ENCODE measurements at regions not wholly inside any gene's neighbourhood (a gene's known extent, or its start where the extent isn't known, plus 50 kb on each side); places are given as distances from the start of the nearest gene placed in this dataset.

GRCh38 chr14:71739273-71739990 is 192.8 kb upstream of the RGS6 start:
- Histone ChIP-seq H3K27ac (no peak overlapping the region), H3K27me3 (replicated peaks; ENCODE audit: insufficient read depth) (no peaks in the 10 kb centered on the region), H3K9me3 (no peaks in the 10 kb centered on the region), H3K4me1 (replicated peaks) (no peaks in the 10 kb centered on the region), H3K4me3 (no peak overlapping the region), H3K36me3 (peaks cover 0 to 2% of the 10 kb centered on the region in 2 donors)
- TF ChIP-seq POLR2AphosphoS5 (IDR thresholded peaks at IDR 0.05), result no peak
- TF ChIP-seq POLR2A (IDR thresholded peaks at IDR 0.05), result no peak
- TF ChIP-seq CTCF (IDR thresholded peaks at IDR 0.05), result no peak
- DNase-seq (ENCODE audit: low spot score), result no peak
- 70% methylated on average over 5 of the region's 5 CpGs for WGBS
- intact Hi-C loops (cut with DNase I), result no loop called here

GRCh38 chr14:71741241-71741640 is 191.0 kb upstream of the RGS6 start:
- Histone ChIP-seq H3K9me3 (no peaks in the 10 kb centered on the region), H3K4me1 (replicated peaks) (no peaks in the 10 kb centered on the region), H3K4me3 (no peak overlapping the region), H3K27ac (no peak overlapping the region), H3K27me3 (replicated peaks; ENCODE audit: insufficient read depth) (no peaks in the 10 kb centered on the region), H3K36me3 (peaks cover 0 to 2% of the 10 kb centered on the region in 2 donors)
- DNase-seq (ENCODE audit: low spot score), result no peak
- TF ChIP-seq POLR2AphosphoS5 (IDR thresholded peaks at IDR 0.05) (no peak), POLR2A (IDR thresholded peaks at IDR 0.05) (no peak), CTCF (IDR thresholded peaks at IDR 0.05) (no peak)
- intact Hi-C loops (cut with DNase I), result no loop called here
- 93% methylated on average over 5 of the region's 5 CpGs for WGBS

GRCh38 chr14:71742485-71742884 is 189.7 kb upstream of the RGS6 start:
- intact Hi-C loops (cut with DNase I), result no loop called here
- no peak for TF ChIP-seq POLR2A (IDR thresholded peaks at IDR 0.05)
- no peak for TF ChIP-seq CTCF (IDR thresholded peaks at IDR 0.05)
- no peak for TF ChIP-seq POLR2AphosphoS5 (IDR thresholded peaks at IDR 0.05)
- no peaks in the 10 kb centered on the region for H3K9me3 ChIP-seq
- no peaks in the 10 kb centered on the region for H3K4me1 ChIP-seq (replicated peaks)
- WGBS, result 74% methylated on average over 6 of the region's 6 CpGs
- peaks cover 0 to 2% of the 10 kb centered on the region in 2 donors for H3K36me3 ChIP-seq
- no peak overlapping the region for H3K27ac ChIP-seq
- H3K4me3 ChIP-seq, result no peak overlapping the region
- H3K27me3 ChIP-seq (replicated peaks; ENCODE audit: insufficient read depth), result no peaks in the 10 kb centered on the region
- no peak for DNase-seq (ENCODE audit: low spot score)

GRCh38 chr14:71745072-71745471 is 187.2 kb upstream of the RGS6 start:
- DNase-seq (ENCODE audit: low spot score), result no peak
- Histone ChIP-seq H3K4me1 (replicated peaks) (no peaks in the 10 kb centered on the region), H3K27me3 (replicated peaks; ENCODE audit: insufficient read depth) (peaks cover 1% of the 10 kb centered on the region), H3K27ac (no peak overlapping the region), H3K36me3 (no peaks in the 10 kb centered on the region), H3K9me3 (no peaks in the 10 kb centered on the region), H3K4me3 (no peak overlapping the region)
- intact Hi-C loops (cut with DNase I), result no loop called here
- 63% methylated on average over 7 of the region's 7 CpGs for WGBS
- TF ChIP-seq POLR2A (IDR thresholded peaks at IDR 0.05), result no peak
- no peak for TF ChIP-seq CTCF (IDR thresholded peaks at IDR 0.05)
- TF ChIP-seq POLR2AphosphoS5 (IDR thresholded peaks at IDR 0.05), result no peak

- TF ChIP-seq POLR2A (IDR thresholded peaks at IDR 0.05), result no peak
- TF ChIP-seq POLR2AphosphoS5 (IDR thresholded peaks at IDR 0.05), result no peak
- TF ChIP-seq CTCF (IDR thresholded peaks at IDR 0.05), result no peak
- no peaks in the 10 kb centered on the region for H3K4me1 ChIP-seq (replicated peaks)
- H3K27ac ChIP-seq, result no peak overlapping the region
- WGBS, result 100% methylated on average over 1 of the region's 1 CpG
- H3K27me3 ChIP-seq (replicated peaks; ENCODE audit: insufficient read depth), result peaks cover 1% of the 10 kb centered on the region
- intact Hi-C loops (cut with DNase I), result no loop called here
- no peaks in the 10 kb centered on the region for H3K36me3 ChIP-seq
- DNase-seq (ENCODE audit: low spot score), result no peak
- no peak overlapping the region for H3K4me3 ChIP-seq
- no peaks in the 10 kb centered on the region for H3K9me3 ChIP-seq
Measured at GRCh38 chr14:71748196-71748595, 184.0 kb upstream of the RGS6 start.

All from prostate gland (tissue), 2 donors.